Sigmoid colon (tissue), 6 donors: ENCODE measurements at regions not wholly inside any gene's neighbourhood (a gene's known extent, or its start where the extent isn't known, plus 50 kb on each side); places are given as distances from the start of the nearest gene placed in this dataset.
"Not testable (repeated sequence)": the region's sequence is repeated elsewhere in the genome, so short reads cannot be mapped to it uniquely, and the experiment has no call there.

ENCODE experiments used
- DNase-seq: peaks from one replicate; pipeline ENCODE4 v3.0.0-alpha.2; 2019
- H3K27ac ChIP-seq, 4 donors: fragments of 200-600 bp; sonication (generic); one replicate each; pipeline ENCODE4 v1.5.1; 2016 to 2019; ENCODE audit warnings: mild to moderate bottlenecking in 1 of 4
- H3K27me3 ChIP-seq, 3 donors: fragments of 200-600 bp; sonication (generic); one replicate each; pipeline ENCODE4 v1.5.1; 2019; ENCODE audit warnings: mild to moderate bottlenecking in 1 of 3
- H3K36me3 ChIP-seq, 4 donors: fragments of 200-600 bp; sonication (generic); one replicate each; pipeline ENCODE4 v1.5.1; 2016 to 2019
- H3K4me1 ChIP-seq, 4 donors: fragments of 200-600 bp; sonication (generic); one replicate each; pipeline ENCODE4 v1.5.1; 2017 to 2019
- H3K4me3 ChIP-seq, 4 donors: fragments of 200-600 bp; sonication (generic); one replicate each; pipeline ENCODE4 v1.5.1; 2017 to 2019; ENCODE audit warnings: mild to moderate bottlenecking in 2 of 4, moderate library complexity in 1 of 4
- H3K9me3 ChIP-seq, 4 donors: fragments of 200-600 bp in 3 of 4; sonication (generic) in 3 of 4; one replicate each; pipeline versions ENCODE4 v1.5.1 to v1.6.1; 2013 to 2019
- EP300 ChIP-seq, 4 donors: sonication (generic); formaldehyde crosslinking; IDR thresholded peaks; one replicate each; pipeline ENCODE4 v1.6.1; 2017; ENCODE audit warnings: antibody characterized with exemption in 4 of 4
- POLR2A ChIP-seq, 2 donors: fragments of 450-650 bp; IDR thresholded peaks; one replicate each; pipeline ENCODE4 v1.6.1; 2016; ENCODE audit warnings: antibody characterized with exemption in 2 of 2, mild to moderate bottlenecking in 2 of 2, moderate library complexity in 2 of 2
- POLR2AphosphoS5 ChIP-seq, 4 donors: sonication (generic); formaldehyde crosslinking; IDR thresholded peaks; one replicate each; pipeline ENCODE4 v1.6.1; 2017; ENCODE audit warnings: antibody characterized with exemption in 4 of 4
- WGBS, 2 donors: extraction: QIAGEN DNeasy Blood & Tissue Kit; methylation state at CpG; one replicate each; pipeline ENCODE4 v1.1.7; 2013; 5-methylcytosine and 5-hydroxymethylcytosine counted together
- intact Hi-C: fragments of 100-400 bp; cut with DNase I; formaldehyde crosslinking; loops from one replicate; pipeline ENCODE4 v1.15.1; 2023
- TF ChIP-seq, protein P1 (sequence below), 4 experiments: fragments of 450-650 bp in 3 of 4; fragments of 200-600 bp in 1 of 4; IDR thresholded peaks; one replicate each; pipeline ENCODE4 v1.5.1; 2016 to 2019; ENCODE audit warnings: antibody characterized with exemption in 4 of 4, mild to moderate bottlenecking in 3 of 4, moderate library complexity in 2 of 4
- donor health status: healthy with polysubstance abuse.
- donor health status: healthy.

DNA sequence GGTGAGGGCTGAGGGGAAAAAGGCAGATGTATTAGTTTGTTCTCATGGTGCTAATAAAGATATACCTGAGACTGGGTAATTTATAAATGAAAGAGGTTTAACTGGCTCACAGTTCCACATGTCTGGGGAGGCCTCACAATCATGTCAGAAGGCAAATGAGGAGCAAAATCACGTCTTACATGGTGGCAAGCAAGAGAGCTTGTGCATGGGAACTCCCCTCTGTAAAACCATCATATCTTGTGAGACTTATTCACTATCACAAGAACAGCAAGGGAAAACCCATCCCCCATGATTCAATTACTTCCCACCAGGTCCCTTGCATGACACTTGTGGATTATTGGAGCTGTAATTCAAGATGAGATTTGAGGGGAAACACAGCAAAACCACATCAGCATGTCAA lies 1220.9 kb downstream of the GALC start:
- Histone ChIP-seq H3K4me1 (no peaks in the 10 kb centered on the region), H3K27ac (no peak overlapping the region), H3K27me3 (no peaks in the 10 kb centered on the region), H3K9me3 (no peaks in the 10 kb centered on the region), H3K36me3 (no peaks in the 10 kb centered on the region), H3K4me3 (no peak overlapping the region)
- no peak for DNase-seq
- 37 to 50% methylated on average over 1 of the region's 1 CpG for whole genome bisulfite sequencing, 2 donors
- TF ChIP-seq EP300 (IDR thresholded peaks at IDR 0.05) = no peak
- TF ChIP-seq POLR2AphosphoS5 (IDR thresholded peaks at IDR 0.05) = no peak
- TF ChIP-seq, protein P1, sequence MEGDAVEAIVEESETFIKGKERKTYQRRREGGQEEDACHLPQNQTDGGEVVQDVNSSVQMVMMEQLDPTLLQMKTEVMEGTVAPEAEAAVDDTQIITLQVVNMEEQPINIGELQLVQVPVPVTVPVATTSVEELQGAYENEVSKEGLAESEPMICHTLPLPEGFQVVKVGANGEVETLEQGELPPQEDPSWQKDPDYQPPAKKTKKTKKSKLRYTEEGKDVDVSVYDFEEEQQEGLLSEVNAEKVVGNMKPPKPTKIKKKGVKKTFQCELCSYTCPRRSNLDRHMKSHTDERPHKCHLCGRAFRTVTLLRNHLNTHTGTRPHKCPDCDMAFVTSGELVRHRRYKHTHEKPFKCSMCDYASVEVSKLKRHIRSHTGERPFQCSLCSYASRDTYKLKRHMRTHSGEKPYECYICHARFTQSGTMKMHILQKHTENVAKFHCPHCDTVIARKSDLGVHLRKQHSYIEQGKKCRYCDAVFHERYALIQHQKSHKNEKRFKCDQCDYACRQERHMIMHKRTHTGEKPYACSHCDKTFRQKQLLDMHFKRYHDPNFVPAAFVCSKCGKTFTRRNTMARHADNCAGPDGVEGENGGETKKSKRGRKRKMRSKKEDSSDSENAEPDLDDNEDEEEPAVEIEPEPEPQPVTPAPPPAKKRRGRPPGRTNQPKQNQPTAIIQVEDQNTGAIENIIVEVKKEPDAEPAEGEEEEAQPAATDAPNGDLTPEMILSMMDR (IDR thresholded peaks at IDR 0.05) = no peak
- no peak for TF ChIP-seq POLR2A (IDR thresholded peaks at IDR 0.05)
- intact Hi-C loops = no loop called here

DNA sequence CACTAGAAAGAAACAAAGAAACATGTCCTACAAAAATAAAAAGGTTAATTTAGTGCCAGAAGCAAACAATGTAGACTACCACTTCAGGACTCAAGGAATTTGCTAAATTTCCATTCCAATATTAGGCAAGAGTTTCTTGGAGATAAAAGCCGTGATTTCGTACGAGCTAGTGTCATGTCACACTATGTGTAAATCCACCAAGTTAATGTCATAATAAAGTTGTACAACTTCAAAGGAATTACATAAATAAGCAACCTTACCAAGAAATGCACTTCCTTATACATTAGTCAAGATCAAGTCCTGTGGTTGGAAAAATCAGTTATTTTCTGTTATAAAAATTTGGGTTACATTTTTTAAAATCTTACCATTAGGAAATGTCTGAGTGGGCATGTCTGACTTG lies 1222.8 kb downstream of the GALC start:
- TF ChIP-seq, protein P1 (IDR thresholded peaks at IDR 0.05) = no peak
- no peak for TF ChIP-seq POLR2AphosphoS5 (IDR thresholded peaks at IDR 0.05)
- TF ChIP-seq POLR2A (IDR thresholded peaks at IDR 0.05) = no peak
- no peak for TF ChIP-seq EP300 (IDR thresholded peaks at IDR 0.05)
- Histone ChIP-seq H3K27ac (no peak overlapping the region), H3K9me3 (no peaks in the 10 kb centered on the region), H3K27me3 (no peaks in the 10 kb centered on the region), H3K36me3 (no peaks in the 10 kb centered on the region), H3K4me1 (no peaks in the 10 kb centered on the region), H3K4me3 (no peak overlapping the region)
- 90 to 92% methylated on average over 3 of the region's 3 CpGs for WGBS, 2 donors
- intact Hi-C loops = no loop called here
- no peak for DNase-seq

- 91 to 92% methylated on average over 4 of the region's 4 CpGs for WGBS, 2 donors
These were observed 1226.5 kb downstream of the GALC start for GRCh38 chr14:86766469-86766868.

GRCh38 chr14:86761611-86762010 lies 1231.4 kb downstream of the GALC start:
- Histone ChIP-seq H3K9me3 (no peaks in the 10 kb centered on the region), H3K4me3 (no peak overlapping the region), H3K27ac (no peak overlapping the region), H3K36me3 (no peaks in the 10 kb centered on the region), H3K27me3 (no peaks in the 10 kb centered on the region), H3K4me1 (no peaks in the 10 kb centered on the region)
- 83 to 89% methylated on average over 6 of the region's 6 CpGs for WGBS, 2 donors
- intact Hi-C loops = no loop called here
- DNase-seq = no peak
- TF ChIP-seq, protein P1 (IDR thresholded peaks at IDR 0.05) = no peak
- TF ChIP-seq EP300 (IDR thresholded peaks at IDR 0.05) = no peak
- TF ChIP-seq POLR2A (IDR thresholded peaks at IDR 0.05) = no peak
- no peak for TF ChIP-seq POLR2AphosphoS5 (IDR thresholded peaks at IDR 0.05)

More at GRCh38 chr14:86766469-86766868, 1226.5 kb downstream of the GALC start:
- TF ChIP-seq POLR2AphosphoS5 (IDR thresholded peaks at IDR 0.05) = no peak
- TF ChIP-seq EP300 (IDR thresholded peaks at IDR 0.05) = no peak
- no peak for TF ChIP-seq POLR2A (IDR thresholded peaks at IDR 0.05)
- TF ChIP-seq, protein P1 (IDR thresholded peaks at IDR 0.05) = no peak
- no peak for DNase-seq
- Histone ChIP-seq H3K9me3 (no peaks in the 10 kb centered on the region), H3K4me3 (no peak overlapping the region), H3K27ac (no peak overlapping the region), H3K27me3 (no peaks in the 10 kb centered on the region), H3K4me1 (no peaks in the 10 kb centered on the region), H3K36me3 (no peaks in the 10 kb centered on the region)
- intact Hi-C loops = no loop called here

DNA sequence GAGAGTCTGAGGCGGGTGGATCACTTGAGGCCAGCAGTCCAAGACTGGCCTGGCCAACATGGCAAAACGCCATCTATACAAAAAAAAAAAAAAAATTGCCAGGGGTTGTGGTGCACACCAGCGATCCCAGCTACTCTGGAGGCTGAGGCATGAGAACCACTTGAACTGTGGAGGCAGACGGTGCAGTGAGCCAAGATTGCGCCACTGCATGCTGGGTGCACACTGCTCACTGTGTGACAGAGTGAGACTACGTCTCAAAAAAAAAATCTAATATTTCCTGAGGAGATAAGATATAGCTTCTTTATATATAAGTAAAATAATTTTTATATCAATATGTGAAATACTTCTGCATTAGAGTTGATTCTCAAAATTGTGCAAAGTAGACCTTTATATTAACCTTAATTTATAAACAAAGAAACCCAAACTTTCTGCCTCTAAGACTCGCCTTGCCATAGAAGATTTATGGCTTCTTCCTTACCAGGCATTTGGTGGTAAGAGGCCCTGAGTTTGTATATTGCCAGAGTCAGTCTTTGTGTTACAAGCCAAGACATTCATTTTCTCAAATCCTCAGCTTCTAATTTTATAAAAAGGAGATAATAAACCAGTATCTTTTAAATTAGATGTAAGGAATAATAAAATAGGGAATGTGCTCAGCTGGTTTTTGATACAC lies 1226.7 kb downstream of the FLRT2 start:
- intact Hi-C loops = no loop called here
- Histone ChIP-seq H3K27ac (no peak overlapping the region), H3K4me1 (no peaks in the 10 kb centered on the region), H3K9me3 (peaks cover 0 to 8% (median 0%) of the 10 kb centered on the region in 4 donors), H3K27me3 (no peaks in the 10 kb centered on the region), H3K4me3 (no peak overlapping the region), H3K36me3 (no peaks in the 10 kb centered on the region)
- WGBS, 2 donors = 73 to 76% methylated on average over 7 of the region's 7 CpGs
- TF ChIP-seq, protein P1 (IDR thresholded peaks at IDR 0.05) = no peak
- TF ChIP-seq POLR2A (IDR thresholded peaks at IDR 0.05) = no peak
- TF ChIP-seq POLR2AphosphoS5 (IDR thresholded peaks at IDR 0.05) = no peak
- TF ChIP-seq EP300 (IDR thresholded peaks at IDR 0.05) = no peak
- no peak for DNase-seq

DNA sequence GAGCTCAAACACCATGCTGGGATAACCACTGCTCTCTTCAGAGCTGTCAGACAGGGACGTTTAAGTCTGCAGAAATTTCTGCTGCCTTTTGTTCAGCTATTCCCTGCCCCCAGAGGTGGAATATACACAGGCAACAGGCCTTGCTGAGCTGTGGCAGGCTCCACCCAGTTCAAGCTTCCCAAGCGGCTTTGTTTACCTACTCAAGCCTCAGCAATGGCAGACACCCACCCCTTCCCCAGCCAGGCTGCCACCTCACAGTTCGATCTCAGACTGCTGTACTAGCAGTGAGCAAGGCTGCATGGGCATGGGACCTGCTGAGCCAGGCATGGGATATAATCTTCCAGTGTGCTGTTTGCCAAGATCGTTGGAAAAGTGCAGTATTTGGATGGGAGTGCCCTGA lies 1220.5 kb downstream of the FLRT2 start:
- H3K9me3 ChIP-seq, H3K36me3 ChIP-seq, H3K4me3 ChIP-seq, H3K27ac ChIP-seq, H3K4me1 ChIP-seq, intact Hi-C loops, DNase-seq, H3K27me3 ChIP-seq: not testable (repeated sequence)
- WGBS, 2 donors = 60 to 72% methylated on average over 4 of the region's 4 CpGs
